Vagina (tissue), 2 donors: ENCODE measurements at regions not wholly inside any gene's neighbourhood (a gene's known extent, or its start where the extent isn't known, plus 50 kb on each side); places are given as distances from the start of the nearest gene placed in this dataset.
A peak's percentile ranks its signal among the peaks of the same experiment; 100 is the strongest.

Experiments used
- DNase-seq, 2 donors: peaks; one replicate each; pipeline ENCODE4 v3.0.0-alpha.2; 2017; ENCODE audit errors: extremely low spot score in 2 of 2
- H3K27ac ChIP-seq: fragments of 200-600 bp; sonication (generic); one replicate; pipeline ENCODE4 v1.5.1; 2019
- H3K27me3 ChIP-seq: fragments of 200-600 bp; sonication (generic); one replicate; pipeline ENCODE4 v1.5.1; 2019
- H3K36me3 ChIP-seq, 2 donors: fragments of 200-600 bp; sonication (generic); one replicate each; pipeline ENCODE4 v1.5.1; 2017 to 2019
- H3K4me1 ChIP-seq: fragments of 200-600 bp; sonication (generic); one replicate; pipeline ENCODE4 v1.5.1; 2019
- H3K4me3 ChIP-seq, 2 donors: fragments of 200-600 bp; sonication (generic); 1 replicate in 1 of 2; 2 replicates in 1 of 2; pipeline ENCODE4 v1.5.1; 2016 to 2019
- H3K9me3 ChIP-seq: fragments of 200-600 bp; sonication (generic); one replicate; pipeline ENCODE4 v1.5.1; 2019
- POLR2A ChIP-seq, 2 donors: fragments of 450-650 bp; IDR thresholded peaks; one replicate each; pipeline ENCODE4 v1.6.1; 2017; ENCODE audit warnings: antibody characterized with exemption in 2 of 2, mild to moderate bottlenecking in 2 of 2, moderate library complexity in 2 of 2
- POLR2AphosphoS5 ChIP-seq, 2 donors: sonication (generic); formaldehyde crosslinking; IDR thresholded peaks; one replicate each; pipeline ENCODE4 v1.9.0; 2017; ENCODE audit warnings: antibody characterized with exemption in 2 of 2, mild to moderate bottlenecking in 2 of 2, low read depth in 1 of 2; ENCODE audit not compliant: insufficient read depth in 1 of 2
- intact Hi-C: fragments of 100-400 bp; cut with DNase I; formaldehyde crosslinking; loops from one replicate; pipeline ENCODE4 v1.15.1; 2023
- TF ChIP-seq, protein P1 (sequence below), 3 experiments: fragments of 450-650 bp in 2 of 3; fragments of 200-600 bp in 1 of 3; sonication (generic) in 1 of 3; IDR thresholded peaks; one replicate each; pipeline ENCODE4 v1.5.1; 2017 to 2019; ENCODE audit warnings: antibody characterized with exemption in 3 of 3, mild to moderate bottlenecking in 2 of 3, moderate library complexity in 2 of 3

DNA sequence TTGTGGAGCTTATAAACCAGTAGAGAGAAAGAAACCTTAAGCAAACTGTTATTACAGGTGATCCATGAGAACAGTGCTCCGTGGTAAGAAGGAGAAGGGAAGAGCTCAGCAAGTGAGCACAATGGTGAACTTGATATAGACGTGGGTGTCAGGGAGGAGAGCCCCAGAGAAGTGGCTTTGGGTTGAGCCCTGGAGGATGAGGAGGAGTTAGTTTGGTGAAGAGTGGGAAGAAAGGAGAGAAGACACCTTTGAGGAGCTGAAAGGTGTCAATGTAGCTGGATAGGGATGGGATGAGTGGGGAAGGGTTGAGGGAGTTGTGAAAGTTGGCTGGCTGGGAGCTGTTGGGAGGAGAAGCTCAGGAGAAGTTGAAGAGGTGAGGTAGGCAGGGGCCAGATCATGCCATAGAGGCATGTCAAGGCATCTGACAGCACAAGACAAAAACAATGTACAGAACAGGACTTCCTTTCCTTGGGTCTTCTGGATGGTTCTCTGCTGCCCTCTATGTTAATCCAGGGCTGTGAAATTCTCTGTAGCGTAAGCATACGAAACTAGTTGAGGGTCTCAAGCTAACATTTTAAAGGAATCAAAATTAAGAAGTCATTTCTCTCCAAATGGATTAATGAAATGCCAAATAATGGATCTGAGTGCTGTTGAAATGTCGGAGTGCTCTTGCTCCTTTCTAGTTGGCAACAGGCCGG is 501.9 kb downstream of the KDM4C start:
- H3K4me1 ChIP-seq, result no peaks in the 10 kb centered on the region
- intact Hi-C loops, result no loop called here
- no peak overlapping the region for H3K27ac ChIP-seq
- no peak overlapping the region for H3K4me3 ChIP-seq
- no peaks in the 10 kb centered on the region for H3K27me3 ChIP-seq
- no peak for TF ChIP-seq POLR2AphosphoS5 (IDR thresholded peaks at IDR 0.05; ENCODE audit: insufficient read depth in 1 of 2, low read depth in 1 of 2)
- no peak for TF ChIP-seq POLR2A (IDR thresholded peaks at IDR 0.05)
- TF ChIP-seq, protein P1, sequence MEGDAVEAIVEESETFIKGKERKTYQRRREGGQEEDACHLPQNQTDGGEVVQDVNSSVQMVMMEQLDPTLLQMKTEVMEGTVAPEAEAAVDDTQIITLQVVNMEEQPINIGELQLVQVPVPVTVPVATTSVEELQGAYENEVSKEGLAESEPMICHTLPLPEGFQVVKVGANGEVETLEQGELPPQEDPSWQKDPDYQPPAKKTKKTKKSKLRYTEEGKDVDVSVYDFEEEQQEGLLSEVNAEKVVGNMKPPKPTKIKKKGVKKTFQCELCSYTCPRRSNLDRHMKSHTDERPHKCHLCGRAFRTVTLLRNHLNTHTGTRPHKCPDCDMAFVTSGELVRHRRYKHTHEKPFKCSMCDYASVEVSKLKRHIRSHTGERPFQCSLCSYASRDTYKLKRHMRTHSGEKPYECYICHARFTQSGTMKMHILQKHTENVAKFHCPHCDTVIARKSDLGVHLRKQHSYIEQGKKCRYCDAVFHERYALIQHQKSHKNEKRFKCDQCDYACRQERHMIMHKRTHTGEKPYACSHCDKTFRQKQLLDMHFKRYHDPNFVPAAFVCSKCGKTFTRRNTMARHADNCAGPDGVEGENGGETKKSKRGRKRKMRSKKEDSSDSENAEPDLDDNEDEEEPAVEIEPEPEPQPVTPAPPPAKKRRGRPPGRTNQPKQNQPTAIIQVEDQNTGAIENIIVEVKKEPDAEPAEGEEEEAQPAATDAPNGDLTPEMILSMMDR (IDR thresholded peaks at IDR 0.05), result no peak
- no peaks in the 10 kb centered on the region for H3K36me3 ChIP-seq
- H3K9me3 ChIP-seq, result no peaks in the 10 kb centered on the region
- DNase-seq, result no peak

- no peaks in the 10 kb centered on the region for H3K27me3 ChIP-seq
- H3K4me3 ChIP-seq, result no peak overlapping the region
- DNase-seq, result no peak
- H3K4me1 ChIP-seq, result no peaks in the 10 kb centered on the region
- no peaks in the 10 kb centered on the region for H3K36me3 ChIP-seq
- no peak overlapping the region for H3K27ac ChIP-seq
- no peaks in the 10 kb centered on the region for H3K9me3 ChIP-seq
- TF ChIP-seq POLR2AphosphoS5 (IDR thresholded peaks at IDR 0.05; ENCODE audit: insufficient read depth in 1 of 2, low read depth in 1 of 2) (no peak), POLR2A (IDR thresholded peaks at IDR 0.05) (no peak)
- TF ChIP-seq, protein P1 (IDR thresholded peaks at IDR 0.05), result no peak
- intact Hi-C loops, result no loop called here
Measured at GRCh38 chr9:7258688-7259396, 501.1 kb downstream of the KDM4C start.

GRCh38 chr9:7246917-7247522 is 489.2 kb downstream of the KDM4C start:
- DNase-seq, result no peak
- H3K4me3 ChIP-seq, result no peak overlapping the region
- TF ChIP-seq POLR2A (IDR thresholded peaks at IDR 0.05) (no peak), POLR2AphosphoS5 (IDR thresholded peaks at IDR 0.05; ENCODE audit: insufficient read depth in 1 of 2, low read depth in 1 of 2) (no peak)

GRCh38 chr9:7245976-7246580 is 488.3 kb downstream of the KDM4C start:
- Histone ChIP-seq H3K27me3 (no peaks in the 10 kb centered on the region), H3K4me3 (no peak overlapping the region), H3K9me3 (no peaks in the 10 kb centered on the region), H3K4me1 (no peaks in the 10 kb centered on the region), H3K36me3 (no peaks in the 10 kb centered on the region), H3K27ac (no peak overlapping the region)
- intact Hi-C loops, result no loop called here
- DNase-seq, result peak in 1 of 2 donors; percentile 58
- no peak for TF ChIP-seq POLR2A (IDR thresholded peaks at IDR 0.05)
- no peak for TF ChIP-seq POLR2AphosphoS5 (IDR thresholded peaks at IDR 0.05; ENCODE audit: insufficient read depth in 1 of 2, low read depth in 1 of 2)
- TF ChIP-seq, protein P1 (IDR thresholded peaks at IDR 0.05), result no peak

More at GRCh38 chr9:7246917-7247522, 489.2 kb downstream of the KDM4C start:
- intact Hi-C loops, result no loop called here
- H3K36me3 ChIP-seq, result no peaks in the 10 kb centered on the region
- no peak overlapping the region for H3K27ac ChIP-seq
- H3K4me1 ChIP-seq, result no peaks in the 10 kb centered on the region
- no peaks in the 10 kb centered on the region for H3K27me3 ChIP-seq
- H3K9me3 ChIP-seq, result no peaks in the 10 kb centered on the region

GRCh38 chr9:7243838-7244237 is 486.1 kb downstream of the KDM4C start:
- Histone ChIP-seq H3K27ac (no peak overlapping the region), H3K4me1 (no peaks in the 10 kb centered on the region), H3K4me3 (no peak overlapping the region), H3K9me3 (no peaks in the 10 kb centered on the region), H3K27me3 (no peaks in the 10 kb centered on the region), H3K36me3 (no peaks in the 10 kb centered on the region)
- intact Hi-C loops, result no loop called here
- TF ChIP-seq, protein P1 (IDR thresholded peaks at IDR 0.05), result no peak
- TF ChIP-seq POLR2A (IDR thresholded peaks at IDR 0.05), result no peak
- TF ChIP-seq POLR2AphosphoS5 (IDR thresholded peaks at IDR 0.05; ENCODE audit: insufficient read depth in 1 of 2, low read depth in 1 of 2), result no peak
- DNase-seq, result no peak
